ENCODE measurements at regions not wholly inside any gene's neighbourhood (a gene's known extent, or its start where the extent isn't known, plus 50 kb on each side); places are given as distances from the start of the nearest gene placed in this dataset.
A peak's percentile ranks its signal among the peaks of the same experiment; 100 is the strongest.
"Not testable (repeated sequence)": the region's sequence is repeated elsewhere in the genome, so short reads cannot be mapped to it uniquely, and the experiment has no call there.

GRCh38 chr4:170234800-170235199 is 145.0 kb upstream of the AADAT start:
- TF ChIP-seq JUND (IDR thresholded peaks at IDR 0.05; ENCODE audit: low read depth): no peak
- DNase-seq (ENCODE audit: low read depth in 1 of 2, low spot score in 1 of 2): no peak
- in situ Hi-C loops (cut with HindIII; ENCODE audit: low pct_unique_long_range_greater_than_20kb, low sequenced_read_pairs): no loop called here

GRCh38 chr4:170231377-170231776 is 141.6 kb upstream of the AADAT start:
- in situ Hi-C loops (cut with HindIII; ENCODE audit: low pct_unique_long_range_greater_than_20kb, low sequenced_read_pairs): no loop called here
- TF ChIP-seq JUND (IDR thresholded peaks at IDR 0.05; ENCODE audit: low read depth): no peak
- DNase-seq (ENCODE audit: low read depth in 1 of 2, low spot score in 1 of 2): no peak

GRCh38 chr4:170230242-170230641 is 140.5 kb upstream of the AADAT start:
- no peak for TF ChIP-seq JUND (IDR thresholded peaks at IDR 0.05; ENCODE audit: low read depth)
- in situ Hi-C loops (cut with HindIII; ENCODE audit: low pct_unique_long_range_greater_than_20kb, low sequenced_read_pairs): no loop called here
- DNase-seq (ENCODE audit: low read depth in 1 of 2, low spot score in 1 of 2): no peak

- TF ChIP-seq JUND (IDR thresholded peaks at IDR 0.05; ENCODE audit: low read depth): no peak
- no peak for DNase-seq (ENCODE audit: low read depth in 1 of 2, low spot score in 1 of 2)
- in situ Hi-C loops (cut with HindIII; ENCODE audit: low pct_unique_long_range_greater_than_20kb, low sequenced_read_pairs): no loop called here
Observed at GRCh38 chr4:170229006-170229405, 139.2 kb upstream of the AADAT start.

- no peak for TF ChIP-seq JUND (IDR thresholded peaks at IDR 0.05; ENCODE audit: low read depth)
- peak in 1 of 2 experiments; percentile 8 for DNase-seq (ENCODE audit: low read depth in 1 of 2, low spot score in 1 of 2)
- in situ Hi-C loops (cut with HindIII; ENCODE audit: low pct_unique_long_range_greater_than_20kb, low sequenced_read_pairs): no loop called here
Observed at GRCh38 chr4:170227928-170228327, 138.2 kb upstream of the AADAT start.

GRCh38 chr4:170226288-170226687 is 136.5 kb upstream of the AADAT start:
- in situ Hi-C loops (cut with HindIII; ENCODE audit: low pct_unique_long_range_greater_than_20kb, low sequenced_read_pairs): no loop called here
- DNase-seq (ENCODE audit: low read depth in 1 of 2, low spot score in 1 of 2): peak in 1 of 2 experiments; percentile 16
- no peak for TF ChIP-seq JUND (IDR thresholded peaks at IDR 0.05; ENCODE audit: low read depth)

- no peak for TF ChIP-seq JUND (IDR thresholded peaks at IDR 0.05; ENCODE audit: low read depth)
- in situ Hi-C loops (cut with HindIII; ENCODE audit: low pct_unique_long_range_greater_than_20kb, low sequenced_read_pairs): no loop called here
- no peak for DNase-seq (ENCODE audit: low read depth in 1 of 2, low spot score in 1 of 2)
Observed at GRCh38 chr4:170214731-170215130, 125.0 kb upstream of the AADAT start.

- in situ Hi-C loops (cut with HindIII; ENCODE audit: low pct_unique_long_range_greater_than_20kb, low sequenced_read_pairs): no loop called here
- TF ChIP-seq JUND (IDR thresholded peaks at IDR 0.05; ENCODE audit: low read depth): no peak
- no peak for DNase-seq (ENCODE audit: low read depth in 1 of 2, low spot score in 1 of 2)
Observed at GRCh38 chr4:170214101-170214500, 124.3 kb upstream of the AADAT start.

- no peak for TF ChIP-seq JUND (IDR thresholded peaks at IDR 0.05; ENCODE audit: low read depth)
- in situ Hi-C loops (cut with HindIII; ENCODE audit: low pct_unique_long_range_greater_than_20kb, low sequenced_read_pairs): no loop called here
- DNase-seq (ENCODE audit: low read depth in 1 of 2, low spot score in 1 of 2): no peak
Observed at GRCh38 chr4:170202721-170203120, 113.0 kb upstream of the AADAT start.

GRCh38 chr4:170198747-170199146 is 109.0 kb upstream of the AADAT start:
- in situ Hi-C loops (cut with HindIII; ENCODE audit: low pct_unique_long_range_greater_than_20kb, low sequenced_read_pairs): no loop called here
- DNase-seq (ENCODE audit: low read depth in 1 of 2, low spot score in 1 of 2): peak; percentile 4 to 27
- no peak for TF ChIP-seq JUND (IDR thresholded peaks at IDR 0.05; ENCODE audit: low read depth)

GRCh38 chr4:170194794-170195193 is 105.0 kb upstream of the AADAT start:
- in situ Hi-C loops (cut with HindIII; ENCODE audit: low pct_unique_long_range_greater_than_20kb, low sequenced_read_pairs); DNase-seq (ENCODE audit: low read depth in 1 of 2, low spot score in 1 of 2): not testable (repeated sequence)

GRCh38 chr4:170193496-170193895 is 103.7 kb upstream of the AADAT start:
- TF ChIP-seq JUND (IDR thresholded peaks at IDR 0.05; ENCODE audit: low read depth): no peak
- peak in 1 of 2 experiments; percentile 38 for DNase-seq (ENCODE audit: low read depth in 1 of 2, low spot score in 1 of 2)
- in situ Hi-C loops (cut with HindIII; ENCODE audit: low pct_unique_long_range_greater_than_20kb, low sequenced_read_pairs): no loop called here

- TF ChIP-seq JUND (IDR thresholded peaks at IDR 0.05; ENCODE audit: low read depth): no peak
- DNase-seq (ENCODE audit: low read depth in 1 of 2, low spot score in 1 of 2): no peak
- in situ Hi-C loops (cut with HindIII; ENCODE audit: low pct_unique_long_range_greater_than_20kb, low sequenced_read_pairs): no loop called here
Observed at GRCh38 chr4:170190265-170190664, 100.5 kb upstream of the AADAT start.

GRCh38 chr4:170170861-170171260 is 81.1 kb upstream of the AADAT start:
- in situ Hi-C loops (cut with HindIII; ENCODE audit: low pct_unique_long_range_greater_than_20kb, low sequenced_read_pairs): no loop called here
- TF ChIP-seq JUND (IDR thresholded peaks at IDR 0.05; ENCODE audit: low read depth): no peak
- DNase-seq (ENCODE audit: low read depth in 1 of 2, low spot score in 1 of 2): no peak
